Spleen (tissue), 7 donors: ENCODE measurements at regions not wholly inside any gene's neighbourhood (a gene's known extent, or its start where the extent isn't known, plus 50 kb on each side); places are given as distances from the start of the nearest gene placed in this dataset.

ENCODE experiments used
- POLR2A ChIP-seq, 3 donors: fragments of 450-650 bp; IDR thresholded peaks; one replicate each; pipeline ENCODE4 v1.5.1; 2017; ENCODE audit warnings: antibody characterized with exemption in 3 of 3, mild to moderate bottlenecking in 1 of 3
- TF ChIP-seq, protein P1 (sequence below), 11 experiments: fragments of 200-600 bp in 7 of 11; fragments of 450-650 bp in 4 of 11; sonication (generic) in 4 of 11; IDR thresholded peaks in 8 of 11; conservative IDR thresholded peaks in 3 of 11; 1 replicate in 7 of 11; 2 replicates in 4 of 11; pipeline versions ENCODE4 v1.4.0 to v1.8.0; 2016 to 2021; ENCODE audit warnings: antibody characterized with exemption in 11 of 11, inconsistent platforms in 4 of 11, mild to moderate bottlenecking in 1 of 11
- donor health status: DM: no; HTN: no; CAD: no; lungs with moderate emphysema.
- donor health status: DM: no; HTN: no; CAD: no.
- donor health status: DM: no; HTN: no; CAD: no.

DNA sequence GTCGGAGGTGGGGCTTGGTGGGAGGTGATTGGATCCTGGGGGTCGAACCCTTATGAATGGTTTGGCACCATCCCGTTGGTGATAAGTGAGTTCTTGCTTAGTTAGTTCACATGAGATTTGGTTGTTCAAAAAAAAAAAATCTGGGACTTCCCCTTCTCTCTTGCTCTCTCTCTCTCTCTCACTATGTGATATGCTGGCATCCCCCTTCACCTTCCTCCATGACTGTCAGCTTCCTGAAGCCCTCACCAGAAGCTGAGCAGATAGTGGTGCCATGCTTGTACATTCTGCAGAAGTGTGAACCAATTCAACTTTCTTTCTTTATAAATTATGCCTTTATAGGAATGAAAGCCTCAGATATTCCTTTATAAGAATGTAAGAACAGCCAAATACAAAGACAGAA lies 269.7 kb upstream of the APCDD1 start:
- no peak for TF ChIP-seq POLR2A (IDR thresholded peaks at IDR 0.05)
- TF ChIP-seq, protein P1, sequence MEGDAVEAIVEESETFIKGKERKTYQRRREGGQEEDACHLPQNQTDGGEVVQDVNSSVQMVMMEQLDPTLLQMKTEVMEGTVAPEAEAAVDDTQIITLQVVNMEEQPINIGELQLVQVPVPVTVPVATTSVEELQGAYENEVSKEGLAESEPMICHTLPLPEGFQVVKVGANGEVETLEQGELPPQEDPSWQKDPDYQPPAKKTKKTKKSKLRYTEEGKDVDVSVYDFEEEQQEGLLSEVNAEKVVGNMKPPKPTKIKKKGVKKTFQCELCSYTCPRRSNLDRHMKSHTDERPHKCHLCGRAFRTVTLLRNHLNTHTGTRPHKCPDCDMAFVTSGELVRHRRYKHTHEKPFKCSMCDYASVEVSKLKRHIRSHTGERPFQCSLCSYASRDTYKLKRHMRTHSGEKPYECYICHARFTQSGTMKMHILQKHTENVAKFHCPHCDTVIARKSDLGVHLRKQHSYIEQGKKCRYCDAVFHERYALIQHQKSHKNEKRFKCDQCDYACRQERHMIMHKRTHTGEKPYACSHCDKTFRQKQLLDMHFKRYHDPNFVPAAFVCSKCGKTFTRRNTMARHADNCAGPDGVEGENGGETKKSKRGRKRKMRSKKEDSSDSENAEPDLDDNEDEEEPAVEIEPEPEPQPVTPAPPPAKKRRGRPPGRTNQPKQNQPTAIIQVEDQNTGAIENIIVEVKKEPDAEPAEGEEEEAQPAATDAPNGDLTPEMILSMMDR (IDR thresholded peaks at IDR 0.05 in 8 of 11, conservative IDR thresholded peaks at IDR 0.05 in 3 of 11) = no peak
